OCI-LY7 (cell line): ENCODE measurements at regions not wholly inside any gene's neighbourhood (a gene's known extent, or its start where the extent isn't known, plus 50 kb on each side); places are given as distances from the start of the nearest gene placed in this dataset.

Experiments used
- BruUV-seq: library from RNA; stranded (reverse); fragments of 400-500 nt; replicated peaks from 2 replicates; lab custom pipeline; 2021; lab: Mats Ljungman, UMichigan
- CTCF ChIA-PET: fragments of 300-600 bp; sonication (Branson Sonifier 250); formaldehyde crosslinking; loops from one replicate; lab custom pipeline; 2022; ENCODE audit warnings: antibody characterized with exemption; ENCODE audit not compliant: unreplicated experiment; lab: Charles Lee
- POLR2A ChIA-PET: fragments of 300-600 bp; sonication (Branson Sonifier 250); formaldehyde crosslinking; loops from one replicate; lab custom pipeline; 2022; ENCODE audit warnings: antibody characterized with exemption; lab: Charles Lee
- DNase-seq: peaks from one replicate; pipeline ENCODE4 v3.0.0-alpha.2; 2015; ENCODE audit warnings: low spot score
- H2AFZ ChIP-seq: fragments of 200-600 bp; sonication (generic), shearing (Covaris generic); 2 replicates; pipeline ENCODE4 v1.6.1; 2014; ENCODE audit warnings: mild to moderate bottlenecking, antibody characterized with exemption, low read length, moderate library complexity
- H3K27ac ChIP-seq: fragments of 200-600 bp; sonication (generic); 2 replicates; pipeline ENCODE4 v1.5.1; 2014; ENCODE audit warnings: mixed run types, low read depth, mild to moderate bottlenecking, moderate library complexity, low read length, inconsistent platforms; ENCODE audit not compliant: poor library complexity, severe bottlenecking
- H3K36me3 ChIP-seq: fragments of 200-600 bp; sonication (generic); 2 replicates; pipeline ENCODE4 v1.6.1; 2014; ENCODE audit warnings: mild to moderate bottlenecking, antibody characterized with exemption, low read length, moderate library complexity, mixed read lengths; ENCODE audit not compliant: insufficient read depth
- H3K4me1 ChIP-seq: fragments of 200-600 bp; sonication (generic); 2 replicates; pipeline ENCODE4 v1.5.1; 2014; ENCODE audit warnings: mild to moderate bottlenecking, low read length; ENCODE audit not compliant: insufficient read depth, poor library complexity, severe bottlenecking
- H3K4me2 ChIP-seq: fragments of 200-600 bp; sonication (generic); 2 replicates; pipeline ENCODE4 v1.6.1; 2014; ENCODE audit warnings: mild to moderate bottlenecking, low read length
- H3K4me3 ChIP-seq: fragments of 200-600 bp; sonication (generic); 2 replicates; pipeline ENCODE4 v1.5.1; 2014; ENCODE audit warnings: mild to moderate bottlenecking, low read depth, low read length; ENCODE audit not compliant: poor library complexity, severe bottlenecking
- H3K79me2 ChIP-seq: fragments of 200-600 bp; sonication (generic); 2 replicates; pipeline ENCODE4 v1.6.1; 2016; ENCODE audit warnings: low read depth, mild to moderate bottlenecking, low read length, moderate library complexity, mixed read lengths; ENCODE audit not compliant: insufficient read depth
- H3K9me2 ChIP-seq: fragments of 200-600 bp; sonication (generic); 2 replicates; pipeline ENCODE4 v1.6.1; 2016; ENCODE audit warnings: mild to moderate bottlenecking, low read length, mixed read lengths; ENCODE audit not compliant: insufficient read depth
- H3K9me3 ChIP-seq: fragments of 200-600 bp; sonication (generic); 2 replicates; pipeline ENCODE4 v1.6.1; 2014; ENCODE audit warnings: mild to moderate bottlenecking, mixed run types, low read length, mixed read lengths
- H4K20me1 ChIP-seq: fragments of 200-600 bp; sonication (generic); 2 replicates; pipeline ENCODE4 v1.6.1; 2014; ENCODE audit warnings: mild to moderate bottlenecking, antibody characterized with exemption, low read length, moderate library complexity, mixed read lengths; ENCODE audit not compliant: insufficient read depth
- EZH2phosphoT487 ChIP-seq: fragments of 200-600 bp; sonication (generic); IDR thresholded peaks from 2 replicates; pipeline ENCODE4 v1.6.1; 2018; ENCODE audit warnings: low read depth, borderline replicate concordance, mild to moderate bottlenecking, mixed run types, antibody characterized with exemption, low read length, moderate library complexity, mixed read lengths
- intact Hi-C: fragments of 100-400 bp; cut with micrococcal nuclease; formaldehyde crosslinking; loops from one replicate; pipeline ENCODE4 v1.10.0; 2022; ENCODE audit not compliant: unreplicated experiment
- TF ChIP-seq, protein P1 (sequence below): fragments of 200-600 bp; sonication (generic); conservative IDR thresholded peaks from 2 replicates; pipeline ENCODE4 v1.5.1; 2014; ENCODE audit warnings: mild to moderate bottlenecking, antibody characterized with exemption, low read length, moderate library complexity, mixed read lengths

DNA sequence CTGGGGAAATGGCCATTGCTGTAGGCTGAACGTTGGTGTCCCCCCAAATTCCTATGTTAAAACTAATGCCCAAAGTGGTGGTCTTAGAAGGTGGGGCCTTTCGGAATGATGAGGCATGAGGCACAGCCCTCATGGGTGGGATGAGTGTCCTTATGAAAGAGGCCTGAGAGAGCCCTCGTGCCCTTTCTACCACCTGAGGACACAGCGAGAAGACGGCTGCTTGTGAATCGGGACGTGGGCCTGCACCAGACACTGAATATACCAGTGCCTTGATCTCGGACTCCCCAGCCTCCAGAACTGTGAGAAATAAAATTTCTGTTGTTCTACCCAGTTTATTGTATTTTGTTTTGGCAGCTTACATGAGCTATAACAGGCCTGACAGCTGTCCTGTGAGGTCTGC is 162.9 kb upstream of the B3GAT1 start:
- no peak overlapping the region for H2AFZ ChIP-seq
- no peaks in the 10 kb centered on the region for H3K4me1 ChIP-seq
- no peak overlapping the region for H3K4me3 ChIP-seq
- DNase-seq, result no peak
- ChIA-PET POLR2A (no interaction called here), CTCF (no interaction called here)
- TF ChIP-seq EZH2phosphoT487, result no peak
- TF ChIP-seq, protein P1, sequence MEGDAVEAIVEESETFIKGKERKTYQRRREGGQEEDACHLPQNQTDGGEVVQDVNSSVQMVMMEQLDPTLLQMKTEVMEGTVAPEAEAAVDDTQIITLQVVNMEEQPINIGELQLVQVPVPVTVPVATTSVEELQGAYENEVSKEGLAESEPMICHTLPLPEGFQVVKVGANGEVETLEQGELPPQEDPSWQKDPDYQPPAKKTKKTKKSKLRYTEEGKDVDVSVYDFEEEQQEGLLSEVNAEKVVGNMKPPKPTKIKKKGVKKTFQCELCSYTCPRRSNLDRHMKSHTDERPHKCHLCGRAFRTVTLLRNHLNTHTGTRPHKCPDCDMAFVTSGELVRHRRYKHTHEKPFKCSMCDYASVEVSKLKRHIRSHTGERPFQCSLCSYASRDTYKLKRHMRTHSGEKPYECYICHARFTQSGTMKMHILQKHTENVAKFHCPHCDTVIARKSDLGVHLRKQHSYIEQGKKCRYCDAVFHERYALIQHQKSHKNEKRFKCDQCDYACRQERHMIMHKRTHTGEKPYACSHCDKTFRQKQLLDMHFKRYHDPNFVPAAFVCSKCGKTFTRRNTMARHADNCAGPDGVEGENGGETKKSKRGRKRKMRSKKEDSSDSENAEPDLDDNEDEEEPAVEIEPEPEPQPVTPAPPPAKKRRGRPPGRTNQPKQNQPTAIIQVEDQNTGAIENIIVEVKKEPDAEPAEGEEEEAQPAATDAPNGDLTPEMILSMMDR, result no peak
- no peak overlapping the region for H3K27ac ChIP-seq
- H3K9me2 ChIP-seq, result no peaks in the 10 kb centered on the region
- no peaks in the 10 kb centered on the region for H3K36me3 ChIP-seq
- H3K4me2 ChIP-seq, result no peak overlapping the region
- no peaks in the 10 kb centered on the region for H3K9me3 ChIP-seq
- no TSS peak for BruUV-seq
- H3K79me2 ChIP-seq, result no peaks in the 10 kb centered on the region
- intact Hi-C loops, result no loop called here
- H4K20me1 ChIP-seq, result no peaks in the 10 kb centered on the region

DNA sequence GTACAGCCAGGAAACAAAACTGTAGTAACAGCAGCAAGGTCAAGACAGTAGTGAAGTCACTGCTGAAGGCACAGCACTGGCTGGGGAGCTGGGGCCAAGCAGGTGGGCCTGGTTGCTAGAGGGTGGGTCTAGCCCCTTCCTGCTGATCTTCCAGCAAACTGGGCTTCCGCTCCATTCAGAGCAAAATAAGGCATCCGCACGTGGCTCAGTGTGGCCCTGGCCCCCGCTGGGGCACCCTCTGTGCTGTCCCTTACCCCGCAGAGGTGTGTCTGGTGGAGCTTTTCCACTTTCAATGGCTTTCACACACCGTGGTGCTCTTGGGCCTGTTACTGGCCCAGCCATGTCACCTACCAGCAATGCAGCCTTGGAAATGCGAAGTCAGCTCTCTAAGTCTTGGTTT is 162.4 kb upstream of the B3GAT1 start:
- TF ChIP-seq, protein P1, result no peak
- no peak for TF ChIP-seq EZH2phosphoT487
- no TSS peak for BruUV-seq
- Histone ChIP-seq H3K27ac (no peak overlapping the region), H4K20me1 (no peaks in the 10 kb centered on the region), H3K9me2 (no peaks in the 10 kb centered on the region), H3K36me3 (no peaks in the 10 kb centered on the region), H2AFZ (no peak overlapping the region), H3K4me1 (no peaks in the 10 kb centered on the region), H3K4me2 (no peak overlapping the region), H3K9me3 (no peaks in the 10 kb centered on the region), H3K4me3 (no peak overlapping the region), H3K79me2 (no peaks in the 10 kb centered on the region)
- DNase-seq, result no peak
- POLR2A ChIA-PET, result no interaction called here
- CTCF ChIA-PET, result no interaction called here
- intact Hi-C loops, result no loop called here

DNA sequence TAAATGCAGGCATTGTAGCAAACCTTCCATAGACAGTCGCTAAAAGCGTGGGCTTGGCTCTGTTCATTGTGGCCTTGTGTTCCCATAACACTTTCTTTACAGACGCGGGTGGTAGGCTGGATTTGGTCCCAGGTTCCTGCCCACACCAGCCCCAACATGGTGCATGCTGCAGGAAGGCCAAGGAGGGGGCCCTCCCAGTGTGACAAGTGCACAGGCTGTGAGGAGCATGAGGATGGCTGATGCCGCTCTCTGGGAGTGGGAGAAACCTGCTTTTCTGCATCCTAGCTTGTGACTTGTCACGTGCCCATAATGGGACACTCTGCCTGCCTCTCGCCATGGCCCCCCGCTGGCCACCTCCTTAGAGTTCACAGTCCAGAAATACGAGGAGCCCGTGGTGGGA is 161.8 kb upstream of the B3GAT1 start:
- H3K9me3 ChIP-seq, result no peaks in the 10 kb centered on the region
- H2AFZ ChIP-seq, result no peak overlapping the region
- no peaks in the 10 kb centered on the region for H3K4me1 ChIP-seq
- intact Hi-C loops, result no loop called here
- ChIA-PET POLR2A (interaction anchor here (0.5 kb wide), 1 partner anchor 392 kb away, joined by 5 read pairs; no protein-coding TSS in a partner anchor), CTCF (no interaction called here)
- no TSS peak for BruUV-seq
- H3K9me2 ChIP-seq, result no peaks in the 10 kb centered on the region
- DNase-seq, result no peak
- H3K36me3 ChIP-seq, result no peaks in the 10 kb centered on the region
- no peaks in the 10 kb centered on the region for H4K20me1 ChIP-seq
- TF ChIP-seq EZH2phosphoT487, result no peak
- TF ChIP-seq, protein P1, result no peak
- no peak overlapping the region for H3K27ac ChIP-seq
- no peak overlapping the region for H3K4me2 ChIP-seq
- no peak overlapping the region for H3K4me3 ChIP-seq
- no peaks in the 10 kb centered on the region for H3K79me2 ChIP-seq
